ENCODE measurements at regions not wholly inside any gene's neighbourhood (a gene's known extent, or its start where the extent isn't known, plus 50 kb on each side); places are given as distances from the start of the nearest gene placed in this dataset.

- no peak for DNase-seq (ENCODE audit: low spot score in 2 of 2)
- Histone ChIP-seq H3K9me3 (no peaks in the 10 kb centered on the region), H3K27me3 (no peaks in the 10 kb centered on the region), H3K27ac (no peak overlapping the region), H3K36me3 (no peaks in the 10 kb centered on the region), H3K4me1 (no peaks in the 10 kb centered on the region), H3K4me3 (no peak overlapping the region)
- TF ChIP-seq POLR2A (IDR thresholded peaks at IDR 0.05) = no peak
- TF ChIP-seq POLR2AphosphoS5 (IDR thresholded peaks at IDR 0.05) = no peak
- TF ChIP-seq CTCF (IDR thresholded peaks at IDR 0.05) = no peak
- intact Hi-C loops (cut with DNase I; ENCODE audit: low total_unique reads) = no loop called here
These were observed 252.5 kb downstream of the PTEN start for GRCh38 chr10:88115968-88116367.

- Histone ChIP-seq H3K4me1 (no peaks in the 10 kb centered on the region), H3K36me3 (no peaks in the 10 kb centered on the region), H3K4me3 (no peak overlapping the region), H3K27ac (no peak overlapping the region), H3K9me3 (no peaks in the 10 kb centered on the region), H3K27me3 (no peaks in the 10 kb centered on the region)
- intact Hi-C loops (cut with DNase I; ENCODE audit: low total_unique reads) = no loop called here
- no peak for TF ChIP-seq POLR2A (IDR thresholded peaks at IDR 0.05)
- no peak for TF ChIP-seq POLR2AphosphoS5 (IDR thresholded peaks at IDR 0.05)
- TF ChIP-seq CTCF (IDR thresholded peaks at IDR 0.05) = no peak
- no peak for DNase-seq (ENCODE audit: low spot score in 2 of 2)
These were observed 253.1 kb downstream of the PTEN start for GRCh38 chr10:88116481-88116880.

GRCh38 chr10:88116971-88117626 lies 253.7 kb downstream of the PTEN start:
- H3K9me3 ChIP-seq = no peaks in the 10 kb centered on the region
- TF ChIP-seq POLR2AphosphoS5 (IDR thresholded peaks at IDR 0.05) (no peak), POLR2A (IDR thresholded peaks at IDR 0.05) (no peak), CTCF (IDR thresholded peaks at IDR 0.05) (no peak)
- DNase-seq (ENCODE audit: low spot score in 2 of 2) = no peak
- no peaks in the 10 kb centered on the region for H3K27me3 ChIP-seq
- no peak overlapping the region for H3K27ac ChIP-seq
- H3K36me3 ChIP-seq = no peaks in the 10 kb centered on the region
- intact Hi-C loops (cut with DNase I; ENCODE audit: low total_unique reads) = no loop called here
- no peak overlapping the region for H3K4me3 ChIP-seq
- H3K4me1 ChIP-seq = no peaks in the 10 kb centered on the region

- intact Hi-C loops (cut with DNase I; ENCODE audit: low total_unique reads) = no loop called here
- no peaks in the 10 kb centered on the region for H3K9me3 ChIP-seq
- DNase-seq (ENCODE audit: low spot score in 2 of 2) = no peak
- H3K4me3 ChIP-seq = no peak overlapping the region
- H3K36me3 ChIP-seq = no peaks in the 10 kb centered on the region
- no peaks in the 10 kb centered on the region for H3K27me3 ChIP-seq
- TF ChIP-seq POLR2AphosphoS5 (IDR thresholded peaks at IDR 0.05) (no peak), CTCF (IDR thresholded peaks at IDR 0.05) (no peak), POLR2A (IDR thresholded peaks at IDR 0.05) (no peak)
- H3K27ac ChIP-seq = no peak overlapping the region
- no peaks in the 10 kb centered on the region for H3K4me1 ChIP-seq
These were observed 254.6 kb downstream of the PTEN start for GRCh38 chr10:88117869-88118632.

- TF ChIP-seq CTCF (IDR thresholded peaks at IDR 0.05) (no peak), POLR2AphosphoS5 (IDR thresholded peaks at IDR 0.05) (no peak), POLR2A (IDR thresholded peaks at IDR 0.05) (no peak)
- intact Hi-C loops (cut with DNase I; ENCODE audit: low total_unique reads) = no loop called here
- no peaks in the 10 kb centered on the region for H3K36me3 ChIP-seq
- H3K27me3 ChIP-seq = no peaks in the 10 kb centered on the region
- H3K4me3 ChIP-seq = no peak overlapping the region
- H3K4me1 ChIP-seq = no peaks in the 10 kb centered on the region
- no peaks in the 10 kb centered on the region for H3K9me3 ChIP-seq
- DNase-seq (ENCODE audit: low spot score in 2 of 2) = no peak
- H3K27ac ChIP-seq = no peak overlapping the region
These were observed 255.3 kb downstream of the PTEN start for GRCh38 chr10:88118729-88119128.
